ENCODE measurements at regions not wholly inside any gene's neighbourhood (a gene's known extent, or its start where the extent isn't known, plus 50 kb on each side); places are given as distances from the start of the nearest gene placed in this dataset.

DNA sequence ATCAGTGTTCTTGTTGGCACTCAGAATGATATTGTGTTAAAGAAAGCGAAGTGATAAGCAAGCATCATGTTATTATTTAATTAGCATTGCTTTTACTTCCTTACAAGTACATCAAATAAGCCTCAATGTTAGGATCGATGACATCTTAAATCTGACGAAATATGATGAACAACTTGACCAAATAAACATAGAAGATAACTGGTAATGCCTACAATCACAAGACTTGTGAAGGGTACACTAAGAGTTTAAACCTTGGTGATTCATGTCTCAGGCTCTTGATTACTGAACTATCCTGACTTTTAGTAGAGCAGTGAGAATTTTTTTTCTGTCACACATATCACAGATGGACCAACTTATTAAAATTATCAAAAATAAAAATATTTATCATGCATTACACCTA, 500.8 kb upstream of the ZEB2 start:
- TF ChIP-seq, protein P1, sequence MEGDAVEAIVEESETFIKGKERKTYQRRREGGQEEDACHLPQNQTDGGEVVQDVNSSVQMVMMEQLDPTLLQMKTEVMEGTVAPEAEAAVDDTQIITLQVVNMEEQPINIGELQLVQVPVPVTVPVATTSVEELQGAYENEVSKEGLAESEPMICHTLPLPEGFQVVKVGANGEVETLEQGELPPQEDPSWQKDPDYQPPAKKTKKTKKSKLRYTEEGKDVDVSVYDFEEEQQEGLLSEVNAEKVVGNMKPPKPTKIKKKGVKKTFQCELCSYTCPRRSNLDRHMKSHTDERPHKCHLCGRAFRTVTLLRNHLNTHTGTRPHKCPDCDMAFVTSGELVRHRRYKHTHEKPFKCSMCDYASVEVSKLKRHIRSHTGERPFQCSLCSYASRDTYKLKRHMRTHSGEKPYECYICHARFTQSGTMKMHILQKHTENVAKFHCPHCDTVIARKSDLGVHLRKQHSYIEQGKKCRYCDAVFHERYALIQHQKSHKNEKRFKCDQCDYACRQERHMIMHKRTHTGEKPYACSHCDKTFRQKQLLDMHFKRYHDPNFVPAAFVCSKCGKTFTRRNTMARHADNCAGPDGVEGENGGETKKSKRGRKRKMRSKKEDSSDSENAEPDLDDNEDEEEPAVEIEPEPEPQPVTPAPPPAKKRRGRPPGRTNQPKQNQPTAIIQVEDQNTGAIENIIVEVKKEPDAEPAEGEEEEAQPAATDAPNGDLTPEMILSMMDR (IDR thresholded peaks at IDR 0.05; ENCODE audit: insufficient read depth, low read depth, low read length), result no peak
- TF ChIP-seq EZH2 (IDR thresholded peaks at IDR 0.05; ENCODE audit: insufficient read depth, low read length), result no peak

Measured in astrocyte (in vitro differentiated cells and primary cell).